GM12891 (cell line): ENCODE measurements at regions not wholly inside any gene's neighbourhood (a gene's known extent, or its start where the extent isn't known, plus 50 kb on each side); places are given as distances from the start of the nearest gene placed in this dataset.

Experiments used
- POLR2A ChIP-seq: IDR thresholded peaks from 2 replicates; pipeline ENCODE4 v1.6.1; 2011; ENCODE audit warnings: low read depth, low read length, control low read depth
- POLR2AphosphoS5 ChIP-seq: IDR thresholded peaks from 2 replicates; pipeline ENCODE4 v1.6.1; 2011; ENCODE audit warnings: low read depth, low read length, control low read depth
- SPI1 ChIP-seq: IDR thresholded peaks from 2 replicates; pipeline ENCODE4 v1.6.1; 2011; ENCODE audit warnings: low read depth, low read length, control low read depth

DNA sequence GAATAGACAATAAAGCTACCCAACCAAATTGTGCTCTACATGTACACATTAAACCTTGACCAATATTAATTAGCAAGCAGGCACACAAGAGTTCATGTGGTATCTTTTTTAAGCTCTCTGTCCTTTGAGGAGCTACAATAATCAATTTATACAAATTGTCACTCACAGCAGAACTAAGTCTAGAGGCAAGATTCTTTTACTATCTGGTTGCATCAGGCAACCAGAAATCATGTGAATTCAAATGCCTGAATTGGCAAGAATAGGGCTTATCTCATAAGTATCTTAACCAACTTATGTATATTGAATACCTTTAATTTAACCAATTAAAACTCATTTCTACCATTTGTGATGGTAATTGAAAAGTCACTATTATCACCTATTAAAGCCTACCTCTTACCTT lies 145.5 kb upstream of the HAPLN1 start:
- no peak for TF ChIP-seq SPI1
- no peak for TF ChIP-seq POLR2A
- no peak for TF ChIP-seq POLR2AphosphoS5
